SK-N-MC (cell line): ENCODE measurements at regions not wholly inside any gene's neighbourhood (a gene's known extent, or its start where the extent isn't known, plus 50 kb on each side); places are given as distances from the start of the nearest gene placed in this dataset.

Source experiments
- EZH2 ChIP-seq: fragments of 200-600 bp; sonication (generic); IDR thresholded peaks from one replicate; pipeline ENCODE4 v1.6.1; 2017; ENCODE audit warnings: antibody characterized with exemption
- FOXP2 ChIP-seq: optimal IDR thresholded peaks from 2 replicates; pipeline ENCODE3; 2011; ENCODE audit warnings: mild to moderate bottlenecking, moderate library complexity; ENCODE audit not compliant: insufficient read depth; ENCODE audit errors: extremely low read length, control extremely low read depth
- POLR2AphosphoS5 ChIP-seq: IDR thresholded peaks from 2 replicates; pipeline ENCODE4 v1.6.1; 2012; ENCODE audit warnings: mild to moderate bottlenecking, low read depth, low read length, borderline replicate concordance

GRCh38 chr17:64780096-64781013 lies 118.2 kb upstream of the SMURF2 start:
- TF ChIP-seq POLR2AphosphoS5: no peak
- TF ChIP-seq EZH2: no peak
- no peak for TF ChIP-seq FOXP2
